ENCODE measurements at regions not wholly inside any gene's neighbourhood (a gene's known extent, or its start where the extent isn't known, plus 50 kb on each side); places are given as distances from the start of the nearest gene placed in this dataset.

GRCh38 chr2:120854014-120854620, 118.4 kb downstream of the GLI2 start:
- no peak for DNase-seq

GRCh38 chr2:120854766-120855530, 119.3 kb downstream of the GLI2 start:
- no peak for DNase-seq

GRCh38 chr2:120855855-120856405, 120.3 kb downstream of the GLI2 start:
- DNase-seq, result no peak

GRCh38 chr2:120856421-120856862, 120.8 kb downstream of the GLI2 start:
- no peak for DNase-seq

- no peak for DNase-seq
Measured at GRCh38 chr2:120857422-120857821, 121.8 kb downstream of the GLI2 start.

GRCh38 chr2:120857931-120858330, 122.3 kb downstream of the GLI2 start:
- no peak for DNase-seq

- DNase-seq, result no peak
Measured at GRCh38 chr2:120858361-120859106, 122.9 kb downstream of the GLI2 start.

- DNase-seq, result no peak
Measured at GRCh38 chr2:120859128-120859527, 123.5 kb downstream of the GLI2 start.

- no peak for DNase-seq
Measured at GRCh38 chr2:120859814-120860578, 124.3 kb downstream of the GLI2 start.

- DNase-seq, result no peak
Measured at GRCh38 chr2:120860579-120860922, 124.9 kb downstream of the GLI2 start.

GRCh38 chr2:120861191-120861575, 125.5 kb downstream of the GLI2 start:
- DNase-seq, result no peak

- DNase-seq, result no peak
Measured at GRCh38 chr2:120861576-120862191, 126.0 kb downstream of the GLI2 start.

GRCh38 chr2:120862201-120863060, 126.8 kb downstream of the GLI2 start:
- DNase-seq, result no peak

- no peak for DNase-seq
Measured at GRCh38 chr2:120863146-120863545, 127.5 kb downstream of the GLI2 start.

- DNase-seq, result no peak
Measured at GRCh38 chr2:120863661-120864320, 128.1 kb downstream of the GLI2 start.

- no peak for DNase-seq
Measured at GRCh38 chr2:120864981-120865380, 129.3 kb downstream of the GLI2 start.

- DNase-seq, result no peak
Measured at GRCh38 chr2:120865656-120866055, 130.0 kb downstream of the GLI2 start.

- no peak for DNase-seq
Measured at GRCh38 chr2:120866071-120866470, 130.4 kb downstream of the GLI2 start.

- DNase-seq, result no peak
Measured at GRCh38 chr2:120866483-120867140, 130.9 kb downstream of the GLI2 start.
